ENCODE measurements at regions not wholly inside any gene's neighbourhood (a gene's known extent, or its start where the extent isn't known, plus 50 kb on each side); places are given as distances from the start of the nearest gene placed in this dataset.

DNA sequence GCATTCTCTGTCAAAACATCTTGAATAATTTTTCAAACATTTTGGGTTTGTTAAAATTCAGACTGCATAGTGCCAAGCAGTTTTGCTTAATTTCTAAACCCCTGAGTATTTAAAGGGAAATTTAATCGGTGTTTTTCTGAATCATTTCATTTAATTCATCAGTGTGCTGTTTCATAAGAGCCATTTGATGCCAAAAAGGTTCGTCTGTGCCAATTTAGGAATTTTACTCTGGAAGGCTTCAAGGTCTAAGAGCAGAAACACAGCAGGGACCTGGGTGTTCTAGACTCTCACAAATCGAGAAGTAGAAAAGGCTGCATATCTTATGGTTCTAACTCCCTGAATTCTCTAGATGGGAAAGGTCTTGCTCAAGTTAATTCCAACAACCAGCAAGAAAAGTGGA, 311.9 kb upstream of the NT5C1B start:
- DNase-seq = no peak
- in situ Hi-C loops (cut with HindIII; ENCODE audit: low pct_ligation_motif_present, low pct_unique_long_range_greater_than_20kb, low sequenced_read_pairs) = no loop called here

DNA sequence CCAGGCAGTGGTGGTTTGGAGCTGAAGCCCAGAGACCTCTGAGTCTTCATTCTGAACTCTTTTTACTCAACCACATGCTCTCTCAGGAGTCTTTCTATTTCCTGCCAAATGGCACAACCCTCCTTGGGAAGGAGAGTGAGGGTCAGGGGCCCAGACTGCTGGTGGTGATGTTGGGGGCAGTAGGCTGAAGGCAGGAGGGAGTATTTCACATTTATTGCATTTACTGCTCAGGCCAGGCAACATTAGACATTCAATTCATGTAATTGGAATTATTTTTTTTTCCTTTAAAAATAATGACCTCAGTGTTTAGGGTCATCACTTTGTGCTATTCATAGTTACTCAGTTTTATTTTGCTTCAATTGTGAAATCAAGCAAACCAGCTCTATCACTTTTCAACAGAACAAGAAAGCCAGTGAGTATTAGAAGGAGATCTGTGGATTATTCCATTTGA, 311.3 kb upstream of the NT5C1B start:
- DNase-seq = no peak
- in situ Hi-C loops (cut with HindIII; ENCODE audit: low pct_ligation_motif_present, low pct_unique_long_range_greater_than_20kb, low sequenced_read_pairs) = no loop called here

DNA sequence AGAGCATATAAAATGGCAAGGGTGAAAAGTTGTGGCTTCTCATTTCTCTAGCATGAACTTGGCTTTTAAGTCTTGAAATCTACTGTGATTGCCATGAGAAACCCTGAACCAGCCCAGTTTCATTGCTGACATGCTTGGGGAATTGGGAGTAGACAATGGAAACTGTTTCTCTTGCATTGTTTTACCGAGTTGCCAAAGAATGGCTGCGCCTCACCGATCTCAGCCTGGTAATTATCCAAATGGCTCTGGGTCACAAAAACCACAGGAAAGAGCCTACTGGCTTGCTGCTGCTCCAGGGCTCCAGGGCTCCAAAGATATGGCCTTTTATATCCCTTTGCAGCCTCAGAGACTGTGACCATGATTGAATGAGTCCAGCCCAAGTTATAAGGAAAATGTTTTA, 310.4 kb upstream of the NT5C1B start:
- in situ Hi-C loops (cut with HindIII; ENCODE audit: low pct_ligation_motif_present, low pct_unique_long_range_greater_than_20kb, low sequenced_read_pairs) = no loop called here

DNA sequence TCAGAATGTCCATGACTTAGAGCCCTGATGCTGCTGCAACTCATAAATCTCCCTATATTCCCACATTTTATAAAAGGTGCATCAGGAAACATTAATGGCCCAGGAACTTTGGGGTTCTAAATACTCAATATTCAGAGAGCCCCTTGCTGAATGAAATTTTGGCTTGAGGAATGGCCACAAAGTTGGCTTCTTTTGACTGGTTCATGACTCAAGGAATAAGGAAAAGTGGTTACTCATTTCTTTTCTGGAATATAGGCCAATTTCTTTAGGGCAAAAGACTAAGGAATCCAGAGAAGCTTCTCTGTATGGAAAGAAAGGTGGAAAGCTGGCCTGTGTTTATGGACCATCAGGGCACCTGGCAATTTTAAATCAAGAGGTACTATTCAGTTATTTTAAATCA, 308.9 kb upstream of the NT5C1B start:
- no peak for DNase-seq
- in situ Hi-C loops (cut with HindIII; ENCODE audit: low pct_ligation_motif_present, low pct_unique_long_range_greater_than_20kb, low sequenced_read_pairs) = no loop called here

More for the DNA sequence above, 310.4 kb upstream of the NT5C1B start:
- no peak for DNase-seq

DNA sequence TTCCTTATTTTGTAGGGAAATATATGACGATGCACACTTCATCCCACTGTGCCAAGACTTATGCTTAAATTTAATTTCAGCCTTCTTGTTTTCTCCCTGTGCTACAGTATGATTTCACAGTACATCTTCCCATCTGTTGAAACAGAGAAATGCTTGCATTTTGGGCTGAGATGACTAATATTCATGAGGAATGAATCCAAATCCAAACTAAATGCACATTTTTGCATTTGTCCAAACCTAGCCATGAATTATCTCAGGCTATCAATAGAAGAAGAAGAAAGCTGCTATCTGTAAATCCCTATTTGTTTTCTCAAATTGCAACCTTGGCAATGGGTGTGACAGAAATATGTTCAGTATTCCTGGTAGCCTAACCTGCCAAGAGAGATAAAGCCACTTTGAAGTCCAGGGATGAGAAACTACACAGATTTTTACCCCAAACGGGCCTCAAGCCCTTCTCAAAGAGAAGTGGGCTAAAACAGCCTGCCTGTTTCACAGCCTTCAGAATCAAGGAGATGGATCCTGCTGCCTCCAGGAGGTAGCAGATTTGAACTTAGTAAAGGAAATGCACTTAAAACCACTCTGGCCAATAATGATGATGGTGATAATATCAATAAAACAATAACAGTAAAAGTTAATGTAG, 306.9 kb upstream of the NT5C1B start:
- in situ Hi-C loops (cut with HindIII; ENCODE audit: low pct_ligation_motif_present, low pct_unique_long_range_greater_than_20kb, low sequenced_read_pairs) = no loop called here
- no peak for DNase-seq

DNA sequence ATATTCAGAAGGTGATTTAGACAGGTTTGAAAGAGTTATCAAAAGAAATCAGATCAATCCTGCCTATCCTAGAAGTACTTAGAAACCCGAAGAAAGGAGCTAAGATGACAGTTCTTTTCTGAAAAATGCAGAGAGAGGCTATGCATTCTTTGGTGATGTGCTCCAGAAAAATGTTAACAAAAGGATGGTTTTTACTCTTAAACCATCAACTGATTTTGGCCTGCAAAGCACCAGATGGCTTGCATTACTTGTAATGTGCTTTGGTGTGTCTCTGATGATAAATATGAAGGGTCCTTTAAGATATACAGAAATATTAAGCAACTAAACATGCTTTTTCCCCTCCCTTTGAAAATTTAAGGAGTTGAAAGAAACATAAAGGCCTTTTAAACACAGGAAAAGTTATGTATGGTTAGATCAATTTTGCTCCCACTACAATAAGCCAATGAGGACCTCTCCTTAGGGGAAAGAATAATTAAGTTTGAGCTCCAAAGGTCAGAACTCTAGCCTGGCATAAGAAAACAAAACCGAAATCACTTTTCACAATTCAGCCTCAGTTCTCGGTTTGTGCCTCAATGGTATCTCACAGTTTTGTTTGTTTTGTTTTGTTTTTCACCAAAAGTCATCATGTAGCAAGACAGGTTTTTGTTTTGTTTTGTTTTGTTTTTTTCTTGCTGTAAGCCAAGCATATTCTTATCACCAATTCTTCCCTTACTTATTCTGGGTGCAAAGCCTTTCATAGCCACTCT, 302.4 kb upstream of the NT5C1B start:
- no peak for DNase-seq
- in situ Hi-C loops (cut with HindIII; ENCODE audit: low pct_ligation_motif_present, low pct_unique_long_range_greater_than_20kb, low sequenced_read_pairs) = no loop called here

DNA sequence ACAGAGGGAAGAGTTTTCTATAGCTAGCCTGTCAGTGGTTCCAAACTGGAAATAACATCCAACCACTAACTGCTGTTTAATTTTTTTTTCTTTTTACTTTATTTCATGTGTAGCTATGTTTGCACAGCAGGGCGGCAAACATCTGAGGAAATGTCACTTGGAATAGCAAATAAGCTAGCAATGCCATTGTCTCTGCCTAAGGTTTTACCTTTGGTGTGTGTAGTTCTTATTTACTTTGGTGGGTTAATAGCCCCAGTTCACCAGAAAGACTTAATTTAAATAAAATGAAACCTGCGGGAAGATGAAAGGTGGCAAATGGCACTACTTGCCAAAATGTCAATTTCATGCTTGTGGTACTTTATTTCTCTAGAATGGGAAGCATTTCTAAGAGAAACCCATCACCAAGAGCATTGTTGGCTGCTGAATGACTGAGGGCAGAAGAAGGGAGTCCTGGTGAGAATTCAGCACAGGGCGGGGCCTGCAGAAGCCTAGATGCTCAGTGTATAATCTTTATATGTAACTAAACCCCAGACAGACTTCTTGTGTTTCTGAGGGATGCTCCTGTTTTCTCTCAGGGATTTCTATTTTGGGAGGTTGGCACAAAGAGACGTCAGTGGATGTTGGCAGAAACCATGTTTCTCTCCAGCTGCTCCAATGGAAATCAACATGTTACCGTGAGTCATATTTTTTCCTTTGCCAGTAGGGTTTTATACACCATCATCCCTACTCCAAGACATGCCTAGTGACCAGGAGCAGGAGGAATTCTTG, 300.4 kb upstream of the NT5C1B start:
- no peak for DNase-seq
- in situ Hi-C loops (cut with HindIII; ENCODE audit: low pct_ligation_motif_present, low pct_unique_long_range_greater_than_20kb, low sequenced_read_pairs) = no loop called here

DNA sequence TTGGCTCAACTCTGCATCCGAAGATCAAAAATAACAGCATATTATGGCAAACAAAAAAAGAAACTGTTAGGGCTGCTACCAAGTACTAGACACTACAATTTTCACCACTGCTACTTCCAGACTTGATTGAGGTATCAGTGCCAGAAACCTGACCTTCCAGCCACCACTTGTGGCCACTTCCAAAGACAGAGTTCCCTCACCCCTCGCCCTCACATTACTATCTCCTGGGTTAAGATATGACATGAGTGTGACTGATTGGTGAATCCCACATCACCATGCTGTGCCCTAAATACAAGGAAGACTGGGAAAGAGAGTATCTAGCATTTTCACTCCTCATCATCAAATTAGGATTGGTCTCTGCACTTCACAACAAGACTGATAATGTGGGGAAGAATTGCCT, 296.1 kb upstream of the NT5C1B start:
- no peak for DNase-seq

DNA sequence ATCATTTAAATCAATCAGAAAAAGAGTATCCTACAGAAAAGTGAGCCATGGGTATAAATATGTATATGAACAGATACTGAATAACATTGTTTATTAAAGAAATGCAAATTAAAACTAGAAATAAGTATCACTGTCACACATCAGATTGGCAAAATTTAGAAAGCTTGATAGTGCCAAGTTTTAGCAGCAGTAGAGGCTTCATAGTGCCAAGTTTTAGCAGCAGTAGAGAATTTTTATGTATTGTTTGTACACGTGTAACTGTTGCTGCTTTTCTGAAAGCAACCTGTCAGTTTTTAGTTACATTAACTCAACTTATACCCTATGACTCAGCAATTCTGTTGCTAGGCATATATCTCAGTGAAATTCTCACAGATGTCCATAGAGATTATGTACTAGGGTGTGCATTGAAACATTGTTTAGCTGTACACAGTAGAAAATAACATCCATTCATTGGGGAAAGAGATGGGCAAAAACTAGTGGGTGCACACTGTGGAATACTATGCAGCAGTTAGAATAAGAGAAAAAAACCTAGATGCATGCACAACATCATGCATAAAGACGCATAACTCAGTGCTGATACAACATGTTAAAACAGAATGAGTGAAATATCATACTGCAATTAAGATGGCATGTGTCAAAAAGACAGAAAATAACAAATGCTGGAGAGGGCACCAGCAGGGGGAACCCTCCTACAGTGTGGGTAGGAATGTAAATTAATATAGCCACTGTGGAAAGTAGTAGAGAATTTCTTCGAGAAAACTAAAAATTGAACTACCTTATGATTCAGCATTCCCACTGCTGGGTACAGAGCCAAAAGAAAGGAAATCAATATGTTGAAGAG, 294.5 kb upstream of the NT5C1B start:
- DNase-seq = peak; percentile 36

More for the DNA sequence above, 296.1 kb upstream of the NT5C1B start:
- in situ Hi-C loops (cut with HindIII; ENCODE audit: low pct_ligation_motif_present, low pct_unique_long_range_greater_than_20kb, low sequenced_read_pairs) = no loop called here

DNA sequence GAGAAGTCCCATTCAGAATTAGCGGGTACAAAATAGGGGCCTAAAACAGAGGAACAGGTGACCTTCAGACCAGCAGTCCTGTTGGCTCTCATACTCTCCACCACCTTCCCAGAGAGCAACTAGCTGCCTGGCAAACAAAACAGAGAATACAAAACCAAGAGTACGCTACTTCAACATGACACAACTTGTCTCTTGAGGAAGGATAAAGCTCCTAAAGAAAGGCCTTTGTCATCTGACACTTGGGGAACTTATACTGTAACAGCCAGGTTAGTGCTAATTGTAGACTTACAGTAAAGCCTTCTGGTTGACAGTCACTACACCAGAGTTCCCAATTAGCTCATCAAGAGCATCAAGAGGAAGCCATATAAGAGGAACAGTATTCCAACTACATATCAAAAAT, 282.1 kb upstream of the NT5C1B start:
- in situ Hi-C loops (cut with HindIII; ENCODE audit: low pct_ligation_motif_present, low pct_unique_long_range_greater_than_20kb, low sequenced_read_pairs) = no loop called here

More for the DNA sequence above, 294.5 kb upstream of the NT5C1B start:
- in situ Hi-C loops (cut with HindIII; ENCODE audit: low pct_ligation_motif_present, low pct_unique_long_range_greater_than_20kb, low sequenced_read_pairs) = no loop called here

DNA sequence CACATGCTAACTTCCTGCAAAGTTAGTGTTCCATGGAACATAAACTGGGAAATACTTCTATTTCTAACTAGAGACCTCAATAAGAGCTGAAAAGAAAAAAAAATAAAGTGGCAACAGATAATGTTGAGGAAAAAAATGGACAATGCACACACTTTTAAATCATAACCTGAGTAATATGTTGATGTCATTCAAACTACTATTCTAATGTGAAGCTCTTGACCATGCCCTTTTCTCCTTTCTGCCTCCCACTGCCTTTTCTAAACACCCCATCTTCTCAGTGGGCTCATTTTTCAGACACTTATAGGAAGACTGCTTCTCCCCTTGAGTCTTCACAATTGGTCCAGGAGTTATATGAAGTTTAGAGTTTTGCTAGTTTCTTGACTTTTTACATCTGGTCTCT, 280.9 kb upstream of the NT5C1B start:
- DNase-seq = no peak
- in situ Hi-C loops (cut with HindIII; ENCODE audit: low pct_ligation_motif_present, low pct_unique_long_range_greater_than_20kb, low sequenced_read_pairs) = no loop called here

More for the DNA sequence above, 282.1 kb upstream of the NT5C1B start:
- no peak for DNase-seq

DNA sequence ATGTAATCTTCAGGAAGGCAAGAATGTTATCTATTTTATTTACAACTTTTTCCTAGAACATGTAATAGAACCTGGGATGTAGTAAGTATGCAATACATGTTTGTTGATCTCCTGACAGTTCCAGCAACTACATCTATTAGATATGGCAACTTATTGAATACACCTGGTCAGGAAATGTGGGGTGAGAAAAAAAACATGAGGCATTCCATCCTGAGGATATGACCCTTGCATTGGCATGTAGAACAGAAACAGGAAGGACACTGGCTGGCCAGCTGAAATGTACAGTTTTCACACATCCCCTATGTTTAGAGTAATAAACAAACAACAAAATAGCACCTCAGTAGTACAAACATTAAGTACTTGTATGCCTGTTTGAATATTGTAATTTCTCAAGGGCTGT, 272.6 kb upstream of the NT5C1B start:
- DNase-seq = no peak
- in situ Hi-C loops (cut with HindIII; ENCODE audit: low pct_ligation_motif_present, low pct_unique_long_range_greater_than_20kb, low sequenced_read_pairs) = no loop called here

DNA sequence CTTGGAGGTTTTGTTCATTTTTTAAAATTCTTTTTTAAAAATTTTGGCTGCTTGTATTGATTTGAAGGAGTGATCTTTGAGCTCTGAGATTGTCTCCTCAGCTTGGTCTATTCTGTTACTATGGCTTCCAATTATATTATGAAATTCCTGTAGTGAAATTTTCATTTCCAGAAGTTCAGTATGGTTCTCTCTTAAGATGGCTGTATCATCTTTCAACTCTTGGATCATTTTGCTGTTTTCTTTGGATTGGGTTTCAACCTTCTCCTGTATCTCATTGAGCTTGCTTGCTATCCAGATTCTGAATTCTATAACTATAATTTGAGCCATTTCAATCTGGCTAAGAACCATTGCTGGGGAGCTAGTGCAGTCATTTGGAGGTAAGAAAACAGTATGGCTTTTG, 270.8 kb upstream of the NT5C1B start:
- DNase-seq = no peak
- in situ Hi-C loops (cut with HindIII; ENCODE audit: low pct_ligation_motif_present, low pct_unique_long_range_greater_than_20kb, low sequenced_read_pairs) = no loop called here

DNA sequence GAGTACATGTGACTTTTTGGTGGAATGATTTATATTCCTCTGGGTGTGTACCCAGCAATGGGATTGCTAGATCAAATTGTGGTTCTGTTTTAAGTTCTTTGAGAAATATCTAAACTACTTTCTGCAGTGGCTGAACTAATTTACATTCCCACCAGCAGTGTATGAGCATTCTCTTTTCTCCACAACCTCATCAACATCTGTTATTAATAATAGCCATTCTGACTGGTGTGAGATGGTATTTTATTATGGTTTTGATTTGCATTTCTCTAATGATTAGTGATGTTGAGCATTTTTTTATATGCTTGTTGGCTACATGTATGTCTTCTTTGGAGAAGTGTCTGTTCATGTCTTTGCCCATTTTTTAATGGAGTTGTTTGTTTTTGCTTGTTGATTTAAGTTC, 267.4 kb upstream of the NT5C1B start:
- in situ Hi-C loops (cut with HindIII; ENCODE audit: low pct_ligation_motif_present, low pct_unique_long_range_greater_than_20kb, low sequenced_read_pairs) = no loop called here
- DNase-seq = no peak

DNA sequence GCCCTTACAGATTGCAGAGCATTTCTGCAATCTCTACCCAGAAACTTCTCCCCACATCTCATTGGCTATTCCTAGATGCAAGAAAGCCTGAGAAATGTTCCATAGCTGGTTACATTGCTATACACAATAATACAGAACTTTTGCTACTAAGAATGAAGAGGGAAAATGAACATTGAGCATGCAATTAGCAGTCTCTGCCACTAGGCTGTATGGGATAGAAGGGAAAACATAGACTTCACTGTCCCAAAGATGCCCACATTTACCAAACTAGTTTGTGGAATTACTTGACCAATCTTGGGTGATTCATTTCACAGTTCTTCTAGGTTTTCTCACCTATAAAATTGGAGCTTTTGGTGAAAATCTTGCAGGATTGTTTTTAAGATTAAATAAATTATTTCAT, 265.7 kb upstream of the NT5C1B start:
- in situ Hi-C loops (cut with HindIII; ENCODE audit: low pct_ligation_motif_present, low pct_unique_long_range_greater_than_20kb, low sequenced_read_pairs) = no loop called here
- peak; percentile 24 for DNase-seq

DNA sequence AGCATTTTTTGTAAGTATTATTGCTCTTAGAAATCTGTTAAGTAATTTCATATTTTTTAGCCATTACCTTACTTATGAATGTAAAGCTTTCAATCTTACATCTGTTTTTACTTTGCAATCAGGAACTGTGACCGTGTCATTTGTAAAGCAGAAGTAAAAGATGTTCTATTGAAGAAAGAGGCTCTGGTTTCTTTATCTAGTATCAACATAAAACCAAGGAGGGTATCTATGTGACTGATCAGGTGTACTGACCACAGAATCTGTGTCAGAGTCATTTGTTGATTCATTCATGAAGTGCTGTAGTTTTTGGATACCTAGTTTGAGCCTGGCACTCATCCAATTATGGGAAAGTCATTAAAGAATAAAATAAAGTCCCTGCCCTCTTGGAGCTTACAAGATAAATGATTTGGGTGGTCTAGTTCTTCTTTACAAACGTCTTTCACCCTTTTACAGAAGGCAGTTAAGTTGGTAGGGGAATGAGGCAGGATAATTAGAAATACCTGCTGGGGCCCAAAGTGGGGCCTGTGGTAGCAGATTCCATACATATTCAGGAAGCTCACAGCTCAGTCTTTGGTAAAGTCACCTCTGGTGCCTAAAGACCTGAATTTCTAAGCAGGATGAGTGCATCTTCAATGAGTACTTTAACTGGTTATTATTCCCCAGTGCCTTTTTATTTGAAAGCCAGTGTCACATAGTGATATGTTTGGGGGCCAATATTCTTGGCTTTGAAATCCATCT, 260.6 kb upstream of the NT5C1B start:
- in situ Hi-C loops (cut with HindIII; ENCODE audit: low pct_ligation_motif_present, low pct_unique_long_range_greater_than_20kb, low sequenced_read_pairs) = no loop called here
- DNase-seq = no peak

DNA sequence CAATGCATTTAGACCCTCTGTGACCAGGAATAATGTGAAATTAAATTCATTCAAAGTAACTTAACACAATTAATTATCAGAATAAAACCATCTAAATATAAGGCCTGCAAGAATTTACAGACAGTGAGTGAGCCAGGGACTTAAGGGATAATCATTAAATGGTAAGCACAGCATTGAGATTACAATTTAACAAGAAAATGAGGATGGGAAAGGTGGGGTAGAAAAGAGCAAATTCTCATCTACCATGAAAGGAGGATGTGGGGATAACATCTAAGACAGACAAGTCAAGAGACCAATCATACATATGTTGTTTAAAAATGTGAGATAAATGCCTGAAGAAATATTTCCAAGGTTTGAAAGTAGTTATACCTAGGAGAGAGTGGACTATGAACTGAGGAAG, 259.3 kb upstream of the NT5C1B start:
- in situ Hi-C loops (cut with HindIII; ENCODE audit: low pct_ligation_motif_present, low pct_unique_long_range_greater_than_20kb, low sequenced_read_pairs) = no loop called here
- DNase-seq = peak; percentile 50

DNA sequence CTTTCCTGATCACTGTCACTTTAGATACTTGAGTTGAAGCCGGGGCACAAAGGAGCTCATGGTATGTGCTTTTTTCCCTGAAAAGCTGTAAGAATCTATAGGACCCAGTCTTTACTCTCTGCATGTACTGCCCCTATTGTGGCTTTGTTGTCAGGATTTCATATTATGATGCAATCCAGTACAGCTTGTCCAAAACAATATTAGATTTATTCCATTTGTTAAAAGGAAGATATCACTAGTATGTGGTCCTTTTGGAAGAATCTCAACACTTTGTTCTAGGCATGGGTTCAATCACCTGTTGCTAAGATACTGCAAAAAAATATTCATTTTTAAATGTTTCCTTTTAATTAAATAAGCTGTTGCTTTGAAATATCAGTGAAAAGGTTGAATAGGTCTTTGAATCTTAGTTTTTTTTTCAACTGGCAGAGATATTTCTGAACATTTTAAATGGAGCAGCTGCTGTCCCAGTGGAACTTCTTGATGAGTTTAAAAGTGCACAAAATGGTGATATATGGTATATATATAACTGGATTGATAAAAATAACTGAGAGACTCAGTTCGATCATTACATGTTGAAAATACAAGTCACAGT, 256.6 kb upstream of the NT5C1B start:
- no peak for DNase-seq
- in situ Hi-C loops (cut with HindIII; ENCODE audit: low pct_ligation_motif_present, low pct_unique_long_range_greater_than_20kb, low sequenced_read_pairs) = no loop called here
